ENCODE measurements at regions not wholly inside any gene's neighbourhood (a gene's known extent, or its start where the extent isn't known, plus 50 kb on each side); places are given as distances from the start of the nearest gene placed in this dataset.

GRCh38 chr5:28750251-28750650, 1711.9 kb upstream of the CDH9 start:
- TF ChIP-seq POLR2A (IDR thresholded peaks at IDR 0.05; ENCODE audit: low read depth, low read length) (no peak), CTCF (IDR thresholded peaks at IDR 0.05; ENCODE audit: extremely low read depth in 1 of 2, insufficient read depth in 1 of 2, low read depth in 1 of 2, low read length in 2 of 2) (no peak), MYC (IDR thresholded peaks at IDR 0.05; ENCODE audit: low read depth, low read length) (no peak)

Measured in endothelial cell of umbilical vein (primary cell).